Skeletal muscle satellite cell (primary cell): ENCODE measurements at regions not wholly inside any gene's neighbourhood (a gene's known extent, or its start where the extent isn't known, plus 50 kb on each side); places are given as distances from the start of the nearest gene placed in this dataset.

ENCODE experiments used
- H3K27me3 ChIP-seq: 2 replicates; pipeline ENCODE4 v1.7.0; 2013; ENCODE audit warnings: low read length; ENCODE audit not compliant: control insufficient read depth, insufficient read depth
- H3K36me3 ChIP-seq: 2 replicates; pipeline ENCODE4 v1.7.0; 2013; ENCODE audit warnings: mild to moderate bottlenecking, control low read depth, low read length; ENCODE audit not compliant: insufficient read depth
- H3K4me1 ChIP-seq: 2 replicates; pipeline ENCODE4 v1.7.0; 2013; ENCODE audit warnings: low read length; ENCODE audit not compliant: control insufficient read depth, insufficient read depth
- H3K4me2 ChIP-seq: 2 replicates; pipeline ENCODE4 v1.7.0; 2013; ENCODE audit warnings: mild to moderate bottlenecking, low read length
- H3K4me3 ChIP-seq: 2 replicates; pipeline ENCODE4 v1.7.0; 2013; ENCODE audit warnings: low read length
- H3K9ac ChIP-seq: 2 replicates; pipeline ENCODE4 v1.7.0; 2013; ENCODE audit warnings: mild to moderate bottlenecking, low read depth, low read length, moderate library complexity
- H3K9me3 ChIP-seq: replicated peaks from 2 replicates; pipeline ENCODE4 v1.7.0; 2013; ENCODE audit warnings: mild to moderate bottlenecking, control low read depth, low read length

- Histone ChIP-seq H3K9me3 (no peaks in the 10 kb centered on the region), H3K36me3 (no peaks in the 10 kb centered on the region), H3K4me2 (no peak overlapping the region), H3K27me3 (peaks cover 19% of the 10 kb centered on the region), H3K4me3 (no peak overlapping the region), H3K9ac (no peak overlapping the region), H3K4me1 (no peaks in the 10 kb centered on the region)
Measured at GRCh38 chr17:45732926-45733505, 51.1 kb upstream of the CRHR1 start.

GRCh38 chr17:45733781-45734180 lies 50.3 kb upstream of the CRHR1 start:
- H3K9ac ChIP-seq: no peak overlapping the region
- H3K4me2 ChIP-seq: no peak overlapping the region
- H3K4me3 ChIP-seq: no peak overlapping the region
- no peaks in the 10 kb centered on the region for H3K9me3 ChIP-seq
- H3K27me3 ChIP-seq: peaks cover 16% of the 10 kb centered on the region
- H3K4me1 ChIP-seq: no peaks in the 10 kb centered on the region
- H3K36me3 ChIP-seq: no peaks in the 10 kb centered on the region
